ENCODE measurements at regions not wholly inside any gene's neighbourhood (a gene's known extent, or its start where the extent isn't known, plus 50 kb on each side); places are given as distances from the start of the nearest gene placed in this dataset.
"Not testable (repeated sequence)": the region's sequence is repeated elsewhere in the genome, so short reads cannot be mapped to it uniquely, and the experiment has no call there.

GRCh38 chr15:94847325-94847724 is 616.0 kb downstream of the MCTP2 start:
- no peak for DNase-seq

- no peak for DNase-seq
These were observed 616.7 kb downstream of the MCTP2 start for GRCh38 chr15:94848054-94848453.

GRCh38 chr15:94855018-94855408 is 623.7 kb downstream of the MCTP2 start:
- no peak for DNase-seq

- DNase-seq = no peak
These were observed 624.3 kb downstream of the MCTP2 start for GRCh38 chr15:94855409-94856266.

GRCh38 chr15:94856267-94856854 is 625.0 kb downstream of the MCTP2 start:
- no peak for DNase-seq

GRCh38 chr15:94857466-94857865 is 626.1 kb downstream of the MCTP2 start:
- no peak for DNase-seq

- DNase-seq = no peak
These were observed 626.6 kb downstream of the MCTP2 start for GRCh38 chr15:94858011-94858410.

- DNase-seq = no peak
These were observed 627.1 kb downstream of the MCTP2 start for GRCh38 chr15:94858449-94858848.

GRCh38 chr15:94858920-94859319 is 627.6 kb downstream of the MCTP2 start:
- no peak for DNase-seq

GRCh38 chr15:94864600-94864999 is 633.2 kb downstream of the MCTP2 start:
- DNase-seq = no peak

GRCh38 chr15:94868265-94868664 is 636.9 kb downstream of the MCTP2 start:
- DNase-seq = not testable (repeated sequence)

GRCh38 chr15:94875550-94875949 is 644.2 kb downstream of the MCTP2 start:
- no peak for DNase-seq

GRCh38 chr15:94877833-94878232 is 646.5 kb downstream of the MCTP2 start:
- DNase-seq = no peak

GRCh38 chr15:94882071-94882712 is 650.8 kb downstream of the MCTP2 start:
- no peak for DNase-seq

GRCh38 chr15:94887391-94887790 is 656.0 kb downstream of the MCTP2 start:
- no peak for DNase-seq

GRCh38 chr15:94889153-94889552 is 657.8 kb downstream of the MCTP2 start:
- no peak for DNase-seq

- DNase-seq = no peak
These were observed 661.7 kb downstream of the MCTP2 start for GRCh38 chr15:94893091-94893490.

GRCh38 chr15:94894056-94894455 is 662.7 kb downstream of the MCTP2 start:
- no peak for DNase-seq

- no peak for DNase-seq
These were observed 678.1 kb downstream of the MCTP2 start for GRCh38 chr15:94909510-94909909.

GRCh38 chr15:94910166-94910565 is 678.8 kb downstream of the MCTP2 start:
- DNase-seq = no peak

GRCh38 chr15:94912760-94913159 is 681.4 kb downstream of the MCTP2 start:
- no peak for DNase-seq

- DNase-seq = no peak
These were observed 685.7 kb downstream of the MCTP2 start for GRCh38 chr15:94917068-94917467.

GRCh38 chr15:94921936-94922335 is 690.6 kb downstream of the MCTP2 start:
- DNase-seq = no peak

GRCh38 chr15:94924057-94924456 is 692.7 kb downstream of the MCTP2 start:
- no peak for DNase-seq
